GM10248 (cell line): ENCODE measurements at regions not wholly inside any gene's neighbourhood (a gene's known extent, or its start where the extent isn't known, plus 50 kb on each side); places are given as distances from the start of the nearest gene placed in this dataset.

Experiments used
- CTCF ChIA-PET: fragments of 300-600 bp; sonication (Branson Sonifier 250); formaldehyde crosslinking; extraction: SDS; loops from one replicate; lab custom pipeline; 2021; ENCODE audit warnings: antibody characterized with exemption; lab: Yijun Ruan, JAX
- POLR2A ChIA-PET: fragments of 350-650 bp; sonication (Branson Sonifier 250); formaldehyde crosslinking; extraction: SDS; loops from one replicate; lab custom pipeline; 2020; ENCODE audit warnings: antibody characterized with exemption; lab: Yijun Ruan, JAX
- DNase-seq: peaks from one replicate; pipeline ENCODE4 v3.0.0; 2012; ENCODE audit errors: extremely low spot score
- TF ChIP-seq, protein P1 (sequence below): IDR thresholded peaks from 2 replicates; pipeline ENCODE4 v1.5.1; 2012; ENCODE audit warnings: mild to moderate bottlenecking, low read depth; ENCODE audit errors: extremely low read depth, missing control alignments, control extremely low read depth

- CTCF ChIA-PET = interaction anchor here (0.5 to 1.8 kb wide), 4 partner anchors 9 to 21 kb away, joined by 3 to 6 read pairs (median 3); no protein-coding TSS in a partner anchor
- no peak for DNase-seq
- POLR2A ChIA-PET = interaction anchor here (0.6 kb wide), 1 partner anchor 19 kb away, joined by 6 read pairs; no protein-coding TSS in a partner anchor
- TF ChIP-seq, protein P1, sequence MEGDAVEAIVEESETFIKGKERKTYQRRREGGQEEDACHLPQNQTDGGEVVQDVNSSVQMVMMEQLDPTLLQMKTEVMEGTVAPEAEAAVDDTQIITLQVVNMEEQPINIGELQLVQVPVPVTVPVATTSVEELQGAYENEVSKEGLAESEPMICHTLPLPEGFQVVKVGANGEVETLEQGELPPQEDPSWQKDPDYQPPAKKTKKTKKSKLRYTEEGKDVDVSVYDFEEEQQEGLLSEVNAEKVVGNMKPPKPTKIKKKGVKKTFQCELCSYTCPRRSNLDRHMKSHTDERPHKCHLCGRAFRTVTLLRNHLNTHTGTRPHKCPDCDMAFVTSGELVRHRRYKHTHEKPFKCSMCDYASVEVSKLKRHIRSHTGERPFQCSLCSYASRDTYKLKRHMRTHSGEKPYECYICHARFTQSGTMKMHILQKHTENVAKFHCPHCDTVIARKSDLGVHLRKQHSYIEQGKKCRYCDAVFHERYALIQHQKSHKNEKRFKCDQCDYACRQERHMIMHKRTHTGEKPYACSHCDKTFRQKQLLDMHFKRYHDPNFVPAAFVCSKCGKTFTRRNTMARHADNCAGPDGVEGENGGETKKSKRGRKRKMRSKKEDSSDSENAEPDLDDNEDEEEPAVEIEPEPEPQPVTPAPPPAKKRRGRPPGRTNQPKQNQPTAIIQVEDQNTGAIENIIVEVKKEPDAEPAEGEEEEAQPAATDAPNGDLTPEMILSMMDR = no peak
Observed at GRCh38 chr21:35861661-35862060, 198.7 kb downstream of the SETD4 start.

DNA sequence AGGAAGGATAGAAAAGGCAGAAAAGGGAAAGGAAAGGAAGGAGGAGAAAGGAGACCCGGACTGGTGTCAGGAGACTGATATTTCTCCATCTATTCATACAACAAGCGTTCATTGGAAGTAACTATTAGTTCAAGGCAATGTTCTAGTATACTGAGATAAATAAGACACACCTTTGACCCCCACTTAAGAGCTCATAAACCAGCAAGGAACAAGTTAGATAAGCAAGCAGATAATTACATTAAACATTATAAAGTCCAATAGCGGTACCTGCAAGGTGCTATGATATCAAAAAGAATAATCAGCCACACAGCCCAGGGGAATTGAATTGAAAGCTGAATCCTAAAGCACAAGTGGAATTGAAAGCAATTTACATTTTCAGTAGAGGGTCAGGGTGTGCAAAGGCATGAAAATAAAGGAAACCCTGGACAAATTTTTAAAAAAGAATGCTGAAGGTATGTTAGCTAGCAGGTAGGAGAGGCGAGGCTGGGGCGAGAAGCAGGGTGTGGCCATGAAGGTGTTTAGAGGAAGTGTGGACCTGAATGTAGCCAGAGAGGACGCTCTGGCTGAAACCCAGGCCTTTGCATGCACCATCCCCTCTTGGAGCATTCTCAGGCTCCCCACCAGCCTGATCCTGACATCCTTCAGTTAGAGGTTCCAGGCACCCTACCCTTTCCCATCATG is 200.0 kb downstream of the SETD4 start:
- no peak for DNase-seq
- ChIA-PET CTCF (interaction anchor here (1.8 kb wide), 1 partner anchor 20 kb away, joined by 6 read pairs; no protein-coding TSS in a partner anchor), POLR2A (no interaction called here)
- TF ChIP-seq, protein P1 = no peak

GRCh38 chr21:35859677-35860076 is 200.6 kb downstream of the SETD4 start:
- TF ChIP-seq, protein P1 = no peak
- POLR2A ChIA-PET = no interaction called here
- DNase-seq = no peak
- CTCF ChIA-PET = no interaction called here

GRCh38 chr21:35857095-35857494 is 203.2 kb downstream of the SETD4 start:
- no peak for DNase-seq
- TF ChIP-seq, protein P1 = no peak
- CTCF ChIA-PET = interaction anchor here (1.4 kb wide), 2 partner anchors 17 to 23 kb away, joined by 4 to 5 read pairs; no protein-coding TSS in a partner anchor
- POLR2A ChIA-PET = no interaction called here

DNA sequence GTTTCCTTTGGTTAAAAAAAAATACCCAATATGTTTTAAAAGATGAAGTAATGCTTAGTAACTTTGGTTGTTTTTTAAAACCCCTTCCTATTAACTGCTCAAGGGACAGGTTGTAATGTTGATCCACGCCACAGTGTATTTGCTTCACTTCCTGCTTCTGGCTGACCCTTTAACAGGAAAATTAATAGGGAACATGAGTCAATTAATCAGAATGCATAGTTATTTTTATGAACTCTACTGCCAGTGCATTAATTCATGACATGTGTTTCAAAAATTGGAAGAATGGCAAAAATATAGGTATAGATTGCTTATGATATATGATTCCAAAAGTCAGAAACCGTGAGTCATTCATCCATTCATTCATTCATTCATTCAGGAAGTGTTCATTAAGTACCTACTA is 204.8 kb downstream of the SETD4 start:
- TF ChIP-seq, protein P1 = no peak
- DNase-seq = no peak
- ChIA-PET CTCF (interaction anchor here (1.6 kb wide), 1 partner anchor 16 kb away, joined by 3 read pairs; no protein-coding TSS in a partner anchor), POLR2A (no interaction called here)

GRCh38 chr21:35854281-35854680 is 206.0 kb downstream of the SETD4 start:
- CTCF ChIA-PET = interaction anchor here (1.6 kb wide), 1 partner anchor 15 kb away, joined by 3 read pairs; no protein-coding TSS in a partner anchor
- TF ChIP-seq, protein P1 = no peak

More at GRCh38 chr21:35854281-35854680, 206.0 kb downstream of the SETD4 start:
- no peak for DNase-seq
- POLR2A ChIA-PET = no interaction called here
